K562 (cell line): ENCODE measurements at regions not wholly inside any gene's neighbourhood (a gene's known extent, or its start where the extent isn't known, plus 50 kb on each side); places are given as distances from the start of the nearest gene placed in this dataset.

Experiments used
- ATAC-seq: fragments of 200-7000 bp; cut with Tn5 transposase; 3 replicates; pipeline ENCODE4 v1.9.1; 2020; ENCODE audit warnings: moderate library complexity
- BruUV-seq: library from RNA; stranded (reverse); fragments of 400-500 nt; replicated peaks from 2 replicates; lab custom pipeline; 2021; lab: Mats Ljungman, UMichigan
- CTCF ChIA-PET: fragments of 300-600 bp; formaldehyde crosslinking; extraction: SDS; loops from one replicate; lab custom pipeline; 2021; ENCODE audit warnings: low intra/inter-chr PET ratio; lab: Yijun Ruan, JAX
- POLR2A ChIA-PET: fragments of 300-600, 350-650 bp; sonication (Branson Sonifier 250); formaldehyde crosslinking; extraction: SDS; loops from one replicate; lab custom pipeline; 2021; ENCODE audit warnings: antibody characterized with exemption, inconsistent platforms; lab: Yijun Ruan, JAX
- DNase-seq, 4 experiments: peaks; one replicate each; pipeline versions ENCODE4 v3.0.0 to v3.0.0-alpha.2; 2011 to 2018; ENCODE audit warnings: low spot score in 3 of 4, mixed read lengths in 3 of 4; ENCODE audit errors: extremely low read depth in 1 of 4
- FAIRE-seq: peaks from 2 replicates; lab custom pipeline; 2011; peaks lifted over from hg19 to GRCh38; lab: Jason Lieb, UNC
- H2AFZ ChIP-seq: 2 replicates; pipeline ENCODE4 v1.6.0; 2011; ENCODE audit warnings: low read depth, low read length, control low read depth, inconsistent platforms
- H3K27ac ChIP-seq: fragments of 200-600 bp; 3 replicates; pipeline ENCODE4 v1.8.0; 2011; ENCODE audit warnings: low read depth, mild to moderate bottlenecking, control low read depth, inconsistent platforms, low read length, moderate library complexity, mixed read lengths; ENCODE audit errors: extremely low read depth
- H3K27me3 ChIP-seq, 2 experiments: fragments of 300-600 bp in 1 of 2; 2 replicates in 1 of 2; 3 replicates in 1 of 2; pipeline versions ENCODE4 v1.6.0 to v1.8.0; 2011; ENCODE audit warnings: inconsistent platforms in 2 of 2, low read length in 2 of 2, mild to moderate bottlenecking in 1 of 2, mixed read lengths in 1 of 2, moderate library complexity in 1 of 2; ENCODE audit not compliant: control insufficient read depth in 2 of 2, insufficient read depth in 2 of 2
- H3K36me3 ChIP-seq: fragments of 300-600 bp; 3 replicates; pipeline ENCODE4 v1.8.0; 2011; ENCODE audit warnings: mild to moderate bottlenecking, low read length, inconsistent platforms; ENCODE audit not compliant: control insufficient read depth, insufficient read depth
- H3K4me1 ChIP-seq, 2 experiments: fragments of 200-600 bp in 1 of 2; replicated peaks in 1 of 2; 2 replicates in 1 of 2; 3 replicates in 1 of 2; pipeline versions ENCODE4 v1.5.1 to v1.8.0; 2011; ENCODE audit warnings: inconsistent platforms in 2 of 2, low read length in 2 of 2, mild to moderate bottlenecking in 1 of 2, mixed read lengths in 1 of 2, moderate library complexity in 1 of 2; ENCODE audit not compliant: control insufficient read depth in 2 of 2, insufficient read depth in 2 of 2
- H3K4me2 ChIP-seq: 2 replicates; pipeline ENCODE4 v1.6.1; 2011; ENCODE audit warnings: low read length, control low read depth, inconsistent platforms, mixed read lengths; ENCODE audit not compliant: insufficient read depth
- H3K4me3 ChIP-seq: fragments of 200-600 bp; sonication (generic), shearing (Covaris generic); 2 replicates; pipeline ENCODE4 v1.5.1; 2016; ENCODE audit warnings: control low read depth, inconsistent platforms
- H3K79me2 ChIP-seq: fragments of 200-600 bp; 3 replicates; pipeline ENCODE4 v1.8.0; 2011; ENCODE audit warnings: low read length, inconsistent platforms; ENCODE audit not compliant: control insufficient read depth, insufficient read depth
- H3K9ac ChIP-seq, 2 experiments: 2 replicates each; pipeline versions ENCODE4 v1.6.0 to v1.6.1; 2011; ENCODE audit warnings: low read depth in 2 of 2, low read length in 2 of 2, control low read depth in 1 of 2, inconsistent platforms in 1 of 2, mild to moderate bottlenecking in 1 of 2, mixed read lengths in 1 of 2; ENCODE audit not compliant: insufficient read depth in 1 of 2
- H3K9me1 ChIP-seq: one replicate; pipeline ENCODE4 v1.6.0; 2011; ENCODE audit warnings: inconsistent platforms, mild to moderate bottlenecking, low read length, moderate library complexity; ENCODE audit not compliant: control insufficient read depth, insufficient read depth
- H3K9me3 ChIP-seq: replicated peaks from 2 replicates; pipeline ENCODE4 v1.5.1; 2011; ENCODE audit warnings: low read depth, low read length, inconsistent platforms; ENCODE audit not compliant: control insufficient read depth, insufficient read depth
- H4K20me1 ChIP-seq: replicated peaks from 2 replicates; pipeline ENCODE4 v1.6.1; 2011; ENCODE audit warnings: low read length, inconsistent platforms, mixed read lengths; ENCODE audit not compliant: control insufficient read depth, insufficient read depth
- CAMTA2 ChIP-seq: fragments of 250-450 bp; sonication (Bioruptor Pico); conservative IDR thresholded peaks from 2 replicates; pipeline ENCODE4 v1.5.1; 2022
- CBFA2T2 ChIP-seq: fragments of 450-650 bp; conservative IDR thresholded peaks from 2 replicates; pipeline ENCODE4 v1.6.1; 2017; ENCODE audit warnings: mild to moderate bottlenecking
- CCNT2 ChIP-seq: IDR thresholded peaks from 2 replicates; pipeline ENCODE4 v1.6.1; 2011; ENCODE audit warnings: borderline replicate concordance, low read depth, mild to moderate bottlenecking, moderate library complexity, mixed read lengths, low read length; ENCODE audit not compliant: insufficient read length; ENCODE audit errors: extremely low read depth
- CEBPG ChIP-seq, 3 experiments: fragments of 200-800 bp in 1 of 3; sonication (Bioruptor generic) in 1 of 3; sonication (generic) in 1 of 3; formaldehyde crosslinking in 1 of 3; IDR thresholded peaks in 2 of 3; conservative IDR thresholded peaks in 1 of 3; 2 replicates each; pipeline versions ENCODE4 v1.6.1 to v1.8.0; 2016 to 2022; ENCODE audit warnings: missing compliant biosample characterization in 2 of 3, missing genetic modification characterization in 2 of 3, mild to moderate bottlenecking in 1 of 3, missing genetic modification reagents in 1 of 3
- ELF2 ChIP-seq: fragments of 250-450 bp; sonication (Bioruptor Pico); IDR thresholded peaks from 2 replicates; pipeline ENCODE4 v1.5.0; 2021; ENCODE audit warnings: mild to moderate bottlenecking
- JUNB ChIP-seq: fragments of 450-650 bp; formaldehyde crosslinking; conservative IDR thresholded peaks from 2 replicates; pipeline ENCODE4 v1.4.0; 2020; ENCODE audit warnings: mild to moderate bottlenecking
- MAFK ChIP-seq: IDR thresholded peaks from 2 replicates; pipeline ENCODE4 v1.6.1; 2011; ENCODE audit warnings: low read length, improper control_type of control experiment
- PHF20 ChIP-seq: fragments of 450-650 bp; IDR thresholded peaks from 2 replicates; pipeline ENCODE4 v1.6.1; 2018; ENCODE audit not compliant: partially characterized antibody
- RBM25 ChIP-seq: fragments of 200-400 bp; formaldehyde crosslinking; IDR thresholded peaks from 2 replicates; pipeline ENCODE4 v1.6.1; 2018; ENCODE audit warnings: low read length, low read depth, moderate library complexity; ENCODE audit not compliant: severe bottlenecking
- RFX7 ChIP-seq: fragments of 250-450 bp; sonication (Bioruptor Pico); IDR thresholded peaks from 2 replicates; pipeline ENCODE4 v1.5.1; 2021; ENCODE audit warnings: mild to moderate bottlenecking
- SREBF1 ChIP-seq: fragments of 150-350 bp; IDR thresholded peaks from 2 replicates; pipeline ENCODE4 v1.6.1; 2014; ENCODE audit warnings: antibody characterized with exemption, low read depth, low read length, borderline replicate concordance
- TCF3 ChIP-seq: sonication (generic); formaldehyde crosslinking; IDR thresholded peaks from 2 replicates; pipeline ENCODE4 v1.4.0; 2020; ENCODE audit warnings: mild to moderate bottlenecking, missing genetic modification reagents
- ZBTB1 ChIP-seq: sonication (generic); formaldehyde crosslinking; IDR thresholded peaks from 2 replicates; pipeline ENCODE4 v1.8.1; 2023; ENCODE audit warnings: missing genetic modification reagents, low read depth, mild to moderate bottlenecking, borderline replicate concordance
- ZNF121 ChIP-seq: sonication (generic); formaldehyde crosslinking; conservative IDR thresholded peaks from 2 replicates; pipeline ENCODE4 v1.8.0; 2022; ENCODE audit warnings: missing genetic modification reagents
- ZNF224 ChIP-seq: sonication (generic); formaldehyde crosslinking; IDR thresholded peaks from 2 replicates; pipeline ENCODE4 v1.8.0; 2022; ENCODE audit warnings: mild to moderate bottlenecking, missing genetic modification reagents
- ZNF76 ChIP-seq: fragments of 250-450 bp; sonication (Bioruptor Pico); IDR thresholded peaks from 2 replicates; pipeline ENCODE4 v1.4.0; 2020; ENCODE audit warnings: mild to moderate bottlenecking, moderate library complexity, borderline replicate concordance
- WGBS: fragments of 100-300 bp; shearing (Covaris generic); methylation state at CpG from one replicate; pipeline ENCODE4 v1.1.6; 2016; ENCODE audit warnings: low coverage, mixed read lengths; ENCODE audit not compliant: insufficient coverage; ENCODE audit errors: missing lambda C conversion rate; 5-methylcytosine and 5-hydroxymethylcytosine counted together
- in situ Hi-C: fragments of 300-500 bp; cut with MboI; formaldehyde crosslinking; loops from 4 replicates; pipeline ENCODE4 v1.15.0; 2018; ENCODE audit warnings: inconsistent platforms, mixed read lengths
- intact Hi-C: fragments of 100-400 bp; cut with micrococcal nuclease; formaldehyde crosslinking; loops from 2 replicates; pipeline ENCODE4 v1.14.2; 2022
- TF ChIP-seq, protein P1 (sequence below), 2 experiments: fragments of 450-650 bp in 1 of 2; sonication (generic) in 1 of 2; formaldehyde crosslinking in 1 of 2; IDR thresholded peaks in 1 of 2; conservative IDR thresholded peaks in 1 of 2; 2 replicates each; pipeline versions ENCODE4 v1.6.1 to v1.8.1; 2016 to 2023; ENCODE audit warnings: mild to moderate bottlenecking in 2 of 2, moderate library complexity in 2 of 2, inconsistent platforms in 1 of 2, missing genetic modification reagents in 1 of 2
- TF ChIP-seq, protein P2 (sequence below): sonication (generic); formaldehyde crosslinking; IDR thresholded peaks from 2 replicates; pipeline ENCODE4 v1.8.0; 2022; ENCODE audit warnings: mild to moderate bottlenecking, missing genetic modification reagents
- TF ChIP-seq, protein P3 (sequence below): fragments of 450-650 bp; IDR thresholded peaks from 2 replicates; pipeline ENCODE4 v1.6.1; 2017; ENCODE audit warnings: mild to moderate bottlenecking, moderate library complexity

DNA sequence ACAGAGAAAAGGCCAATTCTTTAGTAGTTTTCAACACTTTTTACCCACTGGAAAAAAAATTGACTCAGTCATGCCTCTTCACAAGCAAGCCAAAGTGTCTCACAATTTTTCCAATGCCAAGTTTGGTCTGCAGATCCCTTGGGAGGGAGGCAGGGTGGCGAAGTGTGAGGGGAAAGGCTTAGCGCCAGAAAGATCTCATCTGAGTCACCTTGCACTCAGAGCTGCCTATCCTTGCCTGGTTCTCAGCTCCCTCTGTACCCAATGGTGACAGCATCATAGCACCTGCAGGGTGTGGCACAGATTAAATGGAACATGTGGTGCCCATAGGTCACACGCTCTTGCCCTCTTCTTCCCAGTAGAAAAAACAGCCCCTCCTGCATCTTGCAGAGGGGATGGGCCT, 55.2 kb upstream of the GYPC start (continued):
- TF ChIP-seq, protein P1, sequence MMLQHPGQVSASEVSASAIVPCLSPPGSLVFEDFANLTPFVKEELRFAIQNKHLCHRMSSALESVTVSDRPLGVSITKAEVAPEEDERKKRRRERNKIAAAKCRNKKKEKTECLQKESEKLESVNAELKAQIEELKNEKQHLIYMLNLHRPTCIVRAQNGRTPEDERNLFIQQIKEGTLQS (IDR thresholded peaks at IDR 0.05) = no peak
- TF ChIP-seq, protein P1 (CRISPR knock-in tag; conservative IDR thresholded peaks at IDR 0.05) = no peak
- TF ChIP-seq RBM25 = no peak
- no peak for TF ChIP-seq SREBF1
- TF ChIP-seq, protein P2, sequence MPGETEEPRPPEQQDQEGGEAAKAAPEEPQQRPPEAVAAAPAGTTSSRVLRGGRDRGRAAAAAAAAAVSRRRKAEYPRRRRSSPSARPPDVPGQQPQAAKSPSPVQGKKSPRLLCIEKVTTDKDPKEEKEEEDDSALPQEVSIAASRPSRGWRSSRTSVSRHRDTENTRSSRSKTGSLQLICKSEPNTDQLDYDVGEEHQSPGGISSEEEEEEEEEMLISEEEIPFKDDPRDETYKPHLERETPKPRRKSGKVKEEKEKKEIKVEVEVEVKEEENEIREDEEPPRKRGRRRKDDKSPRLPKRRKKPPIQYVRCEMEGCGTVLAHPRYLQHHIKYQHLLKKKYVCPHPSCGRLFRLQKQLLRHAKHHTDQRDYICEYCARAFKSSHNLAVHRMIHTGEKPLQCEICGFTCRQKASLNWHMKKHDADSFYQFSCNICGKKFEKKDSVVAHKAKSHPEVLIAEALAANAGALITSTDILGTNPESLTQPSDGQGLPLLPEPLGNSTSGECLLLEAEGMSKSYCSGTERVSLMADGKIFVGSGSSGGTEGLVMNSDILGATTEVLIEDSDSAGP (CRISPR knock-in tag) = no peak

GRCh38 chr2:126602334-126602733, 53.6 kb upstream of the GYPC start:
- H3K9me3 ChIP-seq = no peaks in the 10 kb centered on the region; the same call in 1 of the 2 replicates
- CTCF ChIA-PET = no interaction called here
- intact Hi-C loops = no loop called here
- FAIRE-seq = no peak
- no peak overlapping the region for H2AFZ ChIP-seq
- H3K79me2 ChIP-seq = no peaks in the 10 kb centered on the region
- no peaks in the 10 kb centered on the region for H3K27me3 ChIP-seq
- H3K4me1 ChIP-seq = no peaks in the 10 kb centered on the region
- no TSS peak for BruUV-seq
- H3K36me3 ChIP-seq = no peaks in the 10 kb centered on the region
- in situ Hi-C loops = no loop called here
- POLR2A ChIA-PET = no interaction called here
- no peak overlapping the region for H3K4me2 ChIP-seq
- H3K4me3 ChIP-seq = no peak overlapping the region
- DNase-seq = no peak
- no peak for ATAC-seq
- H4K20me1 ChIP-seq = no peaks in the 10 kb centered on the region
- WGBS = 0% methylated on average over 2 of the region's 2 CpGs
- no peaks in the 10 kb centered on the region for H3K9me1 ChIP-seq
- no peak overlapping the region for H3K27ac ChIP-seq
- H3K9ac ChIP-seq = no peak overlapping the region
- TF ChIP-seq, protein P3, sequence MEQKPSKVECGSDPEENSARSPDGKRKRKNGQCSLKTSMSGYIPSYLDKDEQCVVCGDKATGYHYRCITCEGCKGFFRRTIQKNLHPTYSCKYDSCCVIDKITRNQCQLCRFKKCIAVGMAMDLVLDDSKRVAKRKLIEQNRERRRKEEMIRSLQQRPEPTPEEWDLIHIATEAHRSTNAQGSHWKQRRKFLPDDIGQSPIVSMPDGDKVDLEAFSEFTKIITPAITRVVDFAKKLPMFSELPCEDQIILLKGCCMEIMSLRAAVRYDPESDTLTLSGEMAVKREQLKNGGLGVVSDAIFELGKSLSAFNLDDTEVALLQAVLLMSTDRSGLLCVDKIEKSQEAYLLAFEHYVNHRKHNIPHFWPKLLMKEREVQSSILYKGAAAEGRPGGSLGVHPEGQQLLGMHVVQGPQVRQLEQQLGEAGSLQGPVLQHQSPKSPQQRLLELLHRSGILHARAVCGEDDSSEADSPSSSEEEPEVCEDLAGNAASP = no peak
- TF ChIP-seq ZBTB1 (no peak), TCF3 (CRISPR knock-in tag) (no peak), JUNB (CRISPR knock-in tag) (no peak), ELF2 (CRISPR knock-in tag) (no peak), CAMTA2 (CRISPR knock-in tag) (no peak), ZNF76 (CRISPR knock-in tag) (no peak), PHF20 (no peak), ZNF121 (no peak), ZNF224 (CRISPR knock-in tag) (no peak), MAFK (no peak), CCNT2 (no peak), CBFA2T2 (no peak), CEBPG (CRISPR knock-in tag; IDR thresholded peaks at IDR 0.05) (no peak), CEBPG (tag; conservative IDR thresholded peaks at IDR 0.05 in 1 of 2, IDR thresholded peaks at IDR 0.05 in 1 of 2) (no peak), RFX7 (no peak)
